Superior temporal gyrus (tissue), 1 donor: ENCODE measurements at regions not wholly inside any gene's neighbourhood (a gene's known extent, or its start where the extent isn't known, plus 50 kb on each side); places are given as distances from the start of the nearest gene placed in this dataset.
"Not testable (repeated sequence)": the region's sequence is repeated elsewhere in the genome, so short reads cannot be mapped to it uniquely, and the experiment has no call there.

Experiments
- DNase-seq: peaks from one replicate; pipeline ENCODE4 v3.0.0-alpha.2; 2016; ENCODE audit errors: extremely low spot score

GRCh38 chr1:99062192-99062591, 57.5 kb upstream of the PLPPR5 start:
- DNase-seq: no peak

GRCh38 chr1:99069146-99069545, 64.5 kb upstream of the PLPPR5 start:
- DNase-seq: no peak

GRCh38 chr1:99078529-99078928, 73.9 kb upstream of the PLPPR5 start:
- not testable (repeated sequence) for DNase-seq

- no peak for DNase-seq
Measured at GRCh38 chr1:99082366-99082765, 77.7 kb upstream of the PLPPR5 start.

- DNase-seq: no peak
Measured at GRCh38 chr1:99083338-99083737, 78.7 kb upstream of the PLPPR5 start.

- DNase-seq: no peak
Measured at GRCh38 chr1:99084562-99084961, 79.9 kb upstream of the PLPPR5 start.

GRCh38 chr1:99086057-99086456, 81.4 kb upstream of the PLPPR5 start:
- DNase-seq: no peak

- no peak for DNase-seq
Measured at GRCh38 chr1:99098589-99098988, 93.9 kb upstream of the PLPPR5 start.

GRCh38 chr1:99106274-99106673, 101.6 kb upstream of the PLPPR5 start:
- no peak for DNase-seq

GRCh38 chr1:99107680-99108079, 103.0 kb upstream of the PLPPR5 start:
- no peak for DNase-seq

- DNase-seq: no peak
Measured at GRCh38 chr1:99110140-99111041, 105.7 kb upstream of the PLPPR5 start.

GRCh38 chr1:99115231-99115630, 110.6 kb upstream of the PLPPR5 start:
- DNase-seq: no peak

GRCh38 chr1:99119188-99119587, 114.5 kb upstream of the PLPPR5 start:
- DNase-seq: no peak

GRCh38 chr1:99122039-99122438, 117.4 kb upstream of the PLPPR5 start:
- DNase-seq: no peak

GRCh38 chr1:99123936-99124335, 119.3 kb upstream of the PLPPR5 start:
- DNase-seq: no peak

GRCh38 chr1:99131546-99131945, 126.9 kb upstream of the PLPPR5 start:
- DNase-seq: no peak

- DNase-seq: peak; percentile 20
Measured at GRCh38 chr1:99133756-99134500, 129.3 kb upstream of the PLPPR5 start.

- no peak for DNase-seq
Measured at GRCh38 chr1:99137554-99138206, 126.6 kb upstream of the PLPPR4 start.

GRCh38 chr1:99139876-99140275, 124.4 kb upstream of the PLPPR4 start:
- DNase-seq: no peak

GRCh38 chr1:99146129-99146848, 118.0 kb upstream of the PLPPR4 start:
- no peak for DNase-seq

- no peak for DNase-seq
Measured at GRCh38 chr1:99149952-99150351, 114.3 kb upstream of the PLPPR4 start.

GRCh38 chr1:99152132-99152531, 112.2 kb upstream of the PLPPR4 start:
- DNase-seq: no peak
